ENCODE measurements at regions not wholly inside any gene's neighbourhood (a gene's known extent, or its start where the extent isn't known, plus 50 kb on each side); places are given as distances from the start of the nearest gene placed in this dataset.

GRCh38 chr14:86430853-86431252 lies 900.9 kb downstream of the FLRT2 start:
- DNase-seq (ENCODE audit: low spot score) (no peak), ATAC-seq (no peak)
- intact Hi-C loops (cut with DNase I), result no loop called here

DNA sequence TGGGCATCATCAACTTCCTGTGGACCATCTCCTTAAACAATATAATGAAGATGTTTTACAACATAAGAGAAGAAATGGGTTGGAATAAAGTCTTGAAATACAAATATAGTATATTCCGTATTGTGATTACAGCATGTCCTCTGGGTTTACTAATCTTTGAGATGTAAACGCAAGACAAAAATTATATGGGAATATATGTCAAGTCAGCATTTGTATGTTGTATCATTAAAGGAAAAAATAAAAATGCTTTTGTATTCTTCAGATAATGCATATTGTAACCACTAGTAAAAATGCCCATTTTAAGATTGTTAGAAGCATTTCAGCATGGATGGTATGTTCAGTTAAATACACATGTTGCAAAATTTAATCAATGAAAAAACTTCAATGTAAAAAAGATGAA lies 893.3 kb downstream of the FLRT2 start:
- intact Hi-C loops (cut with DNase I), result no loop called here
- ATAC-seq (no peak), DNase-seq (ENCODE audit: low spot score) (no peak)

DNA sequence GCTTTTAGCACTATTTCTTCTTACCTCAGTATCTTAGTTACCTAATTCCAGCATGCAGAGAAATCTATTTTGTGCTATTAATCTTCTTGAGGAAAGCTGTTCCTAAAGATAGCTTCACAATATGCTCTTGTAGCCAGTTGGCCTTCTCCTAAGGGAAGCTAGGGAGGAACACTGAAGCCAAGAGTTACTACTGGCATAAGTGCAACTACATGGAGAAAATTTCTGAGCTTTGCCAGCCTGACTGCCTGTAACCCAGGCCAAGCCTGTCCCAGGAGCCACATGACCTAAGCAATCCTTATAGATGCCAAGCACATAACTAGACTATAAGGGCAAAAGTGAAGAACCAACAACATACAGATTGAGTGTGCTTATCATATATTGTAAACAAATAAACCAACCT lies 890.2 kb downstream of the FLRT2 start:
- intact Hi-C loops (cut with DNase I), result no loop called here
- ATAC-seq, result peak; percentile 34
- DNase-seq (ENCODE audit: low spot score), result no peak

DNA sequence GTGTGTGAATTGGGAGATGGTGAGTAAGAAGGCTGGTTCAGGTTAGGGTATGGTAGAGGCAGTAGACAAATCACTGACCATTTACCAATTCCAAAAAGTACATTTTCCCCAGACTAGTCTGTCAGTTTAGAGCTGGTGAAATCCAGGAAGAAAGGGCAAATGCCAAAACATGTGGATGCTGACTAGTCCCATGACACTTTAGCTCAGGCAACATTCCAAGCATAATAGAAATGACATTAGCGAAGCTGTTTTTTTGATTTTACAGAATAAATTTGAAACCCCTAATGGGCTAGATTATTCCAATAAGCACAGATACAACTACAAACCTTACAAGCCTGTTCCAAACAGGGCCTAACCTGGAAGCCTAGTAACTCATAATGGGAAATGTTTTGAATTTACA lies 884.2 kb downstream of the FLRT2 start:
- ATAC-seq (no peak), DNase-seq (ENCODE audit: low spot score) (no peak)
- intact Hi-C loops (cut with DNase I), result no loop called here

- intact Hi-C loops (cut with DNase I), result no loop called here
- ATAC-seq (no peak), DNase-seq (ENCODE audit: low spot score) (no peak)
Observed at GRCh38 chr14:86404989-86405649, 875.2 kb downstream of the FLRT2 start.

DNA sequence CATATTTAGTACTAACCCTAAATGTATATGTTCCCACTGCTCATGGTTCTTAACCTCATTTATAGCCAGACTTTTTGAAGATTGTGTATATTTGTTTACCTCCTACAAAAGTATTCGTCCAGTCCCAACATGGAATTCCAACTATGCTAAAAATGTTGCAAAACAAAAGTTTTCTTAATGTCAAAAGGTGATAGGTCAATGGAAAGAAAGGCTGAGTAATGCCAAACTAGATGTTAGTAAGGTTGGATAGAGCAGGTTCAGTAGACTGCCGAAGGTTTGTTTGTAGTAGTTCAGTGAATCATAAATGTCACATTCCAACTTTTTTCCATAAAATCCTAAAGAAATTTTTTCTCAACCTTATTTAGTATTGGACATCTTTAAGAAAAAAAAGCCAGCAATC lies 874.5 kb downstream of the FLRT2 start:
- no peak for ATAC-seq
- intact Hi-C loops (cut with DNase I), result no loop called here
- DNase-seq (ENCODE audit: low spot score), result no peak

GRCh38 chr14:86402545-86402944 lies 872.6 kb downstream of the FLRT2 start:
- no peak for ATAC-seq
- intact Hi-C loops (cut with DNase I), result no loop called here
- DNase-seq (ENCODE audit: low spot score), result no peak

GRCh38 chr14:86391085-86391484 lies 861.1 kb downstream of the FLRT2 start:
- intact Hi-C loops (cut with DNase I), result no loop called here
- ATAC-seq (no peak), DNase-seq (ENCODE audit: low spot score) (no peak)

GRCh38 chr14:86388216-86388615 lies 858.3 kb downstream of the FLRT2 start:
- no peak for ATAC-seq
- intact Hi-C loops (cut with DNase I), result no loop called here
- DNase-seq (ENCODE audit: low spot score), result no peak

DNA sequence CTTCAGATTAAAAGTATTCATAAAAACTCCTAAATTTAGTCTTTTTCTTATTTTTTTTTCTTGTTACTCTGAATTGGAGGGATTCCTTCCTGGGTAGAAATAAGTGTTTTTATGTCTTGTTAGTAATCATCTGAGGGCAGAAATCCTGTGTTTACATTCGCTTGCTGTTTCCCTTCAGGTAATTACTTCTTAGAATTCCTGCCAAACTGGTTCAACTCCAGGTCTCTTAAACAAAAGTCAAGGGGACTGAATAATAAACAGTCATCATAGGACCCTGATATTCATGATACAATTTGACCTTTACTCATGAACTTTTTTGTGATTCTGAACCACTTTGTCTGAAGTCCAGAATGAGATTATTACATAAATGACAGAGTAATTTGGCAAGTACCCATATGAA lies 843.9 kb downstream of the FLRT2 start:
- ATAC-seq (no peak), DNase-seq (ENCODE audit: low spot score) (no peak)
- intact Hi-C loops (cut with DNase I), result no loop called here

- ATAC-seq (no peak), DNase-seq (ENCODE audit: low spot score) (no peak)
- intact Hi-C loops (cut with DNase I), result no loop called here
Observed at GRCh38 chr14:86372402-86372801, 842.5 kb downstream of the FLRT2 start.

DNA sequence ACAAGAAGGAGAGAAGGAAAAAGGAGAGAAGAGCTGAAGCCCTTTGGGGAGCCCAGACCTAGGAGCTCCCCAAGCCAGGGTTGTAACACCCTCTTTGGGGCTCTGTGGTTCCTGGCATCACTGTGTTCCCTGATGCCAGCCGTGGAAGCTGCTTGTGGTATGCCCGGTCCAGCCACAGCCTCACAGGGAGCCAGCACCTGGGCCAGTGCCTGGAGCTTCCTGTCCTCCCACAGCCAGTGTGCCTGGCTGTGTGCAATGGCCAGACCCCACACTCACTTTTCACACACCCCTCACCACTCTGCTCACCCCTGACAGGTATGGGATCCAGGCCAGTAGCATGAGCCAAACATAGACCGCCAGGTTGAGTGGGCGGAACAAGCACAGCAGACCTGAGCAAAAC lies 834.7 kb downstream of the FLRT2 start:
- ATAC-seq (no peak), DNase-seq (ENCODE audit: low spot score) (no peak)
- intact Hi-C loops (cut with DNase I), result no loop called here

DNA sequence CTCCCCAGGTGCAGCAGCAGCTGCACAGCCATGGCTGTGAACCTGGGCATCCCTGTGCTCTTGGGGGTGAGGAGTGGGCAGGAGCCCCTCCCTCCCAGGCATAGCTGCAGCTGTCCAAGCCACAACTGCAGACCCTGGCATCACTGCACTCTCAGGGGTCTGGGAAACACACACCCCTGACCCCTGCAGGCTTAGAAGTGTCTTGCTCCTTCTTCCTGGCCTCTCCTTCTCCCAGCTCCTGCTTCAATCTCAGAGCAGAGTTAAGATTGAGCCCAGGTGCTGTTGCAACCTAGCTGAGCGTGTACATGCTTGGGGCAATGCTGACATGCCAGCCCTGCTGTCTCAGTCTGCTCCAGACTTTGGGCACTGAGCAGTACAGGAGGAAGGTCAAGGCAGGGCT lies 833.6 kb downstream of the FLRT2 start:
- intact Hi-C loops (cut with DNase I), result no loop called here
- DNase-seq (ENCODE audit: low spot score) (no peak), ATAC-seq (no peak)

GRCh38 chr14:86363047-86363446 lies 833.1 kb downstream of the FLRT2 start:
- no peak for DNase-seq (ENCODE audit: low spot score)
- intact Hi-C loops (cut with DNase I), result no loop called here

DNA sequence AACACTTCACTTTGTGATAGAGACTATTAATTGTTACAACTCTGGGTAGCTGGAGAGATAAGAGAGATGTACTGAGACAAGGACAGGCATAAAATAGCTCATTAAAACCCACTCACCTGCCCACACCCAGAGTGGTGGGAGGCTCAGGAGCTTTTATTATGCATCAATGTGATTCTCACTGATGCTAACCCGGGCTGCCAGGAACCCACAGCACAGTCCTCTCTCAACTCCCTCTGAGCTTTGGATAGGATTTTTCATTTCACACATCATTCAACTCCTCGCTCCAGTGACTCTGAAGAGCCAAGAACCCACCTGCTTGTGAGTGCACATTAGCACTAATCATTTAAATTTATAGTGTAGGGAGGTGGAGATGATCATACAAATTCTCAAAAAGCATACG lies 827.9 kb downstream of the FLRT2 start:
- no peak for ATAC-seq
- intact Hi-C loops (cut with DNase I), result no loop called here
- no peak for DNase-seq (ENCODE audit: low spot score)

More at GRCh38 chr14:86363047-86363446, 833.1 kb downstream of the FLRT2 start:
- no peak for ATAC-seq

DNA sequence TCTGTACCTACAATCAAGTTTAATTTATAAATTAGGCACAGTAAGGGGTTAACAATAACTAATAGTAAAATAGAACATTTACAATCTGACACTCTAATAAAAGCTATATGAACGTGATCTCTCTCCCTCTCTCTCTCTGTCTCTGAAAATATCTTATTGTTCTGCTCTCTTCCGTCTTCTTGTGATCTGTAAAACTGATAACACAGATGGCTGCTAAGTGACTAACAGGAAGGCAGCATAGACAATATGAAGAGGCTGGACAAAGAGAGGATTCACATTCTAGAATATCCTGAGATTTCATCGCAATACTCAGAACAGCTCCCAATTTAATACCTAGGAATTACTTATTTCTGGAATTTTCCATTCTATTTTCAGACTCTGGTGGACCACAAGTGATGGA lies 827.2 kb downstream of the FLRT2 start:
- no peak for ATAC-seq

GRCh38 chr14:86346818-86347384 lies 817.0 kb downstream of the FLRT2 start:
- DNase-seq (ENCODE audit: low spot score) (no peak), ATAC-seq (no peak)
- intact Hi-C loops (cut with DNase I), result no loop called here

More for the DNA sequence above, 827.2 kb downstream of the FLRT2 start:
- no peak for DNase-seq (ENCODE audit: low spot score)
- intact Hi-C loops (cut with DNase I), result no loop called here

GRCh38 chr14:86334355-86334754 lies 804.4 kb downstream of the FLRT2 start:
- ATAC-seq (no peak), DNase-seq (ENCODE audit: low spot score) (no peak)
- intact Hi-C loops (cut with DNase I), result no loop called here

DNA sequence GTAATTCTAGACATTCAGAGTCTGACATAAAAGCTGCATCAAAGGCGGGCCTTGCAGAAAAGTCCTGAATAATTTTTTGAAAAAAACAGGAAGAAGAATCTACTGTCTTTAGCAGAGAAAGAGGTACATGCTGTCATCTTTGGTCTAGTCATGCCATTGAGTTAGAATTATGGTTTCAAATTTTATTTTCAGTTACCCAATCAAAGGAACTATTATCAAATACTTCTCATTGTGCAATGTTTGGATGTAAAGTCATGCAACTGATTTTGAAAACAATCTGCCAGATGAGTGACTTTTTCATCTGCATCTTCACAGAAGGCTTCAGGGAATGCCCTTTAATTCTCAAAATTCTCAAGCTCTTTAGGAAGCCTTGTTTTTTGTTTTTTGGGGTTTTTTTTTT lies 803.5 kb downstream of the FLRT2 start:
- no peak for DNase-seq (ENCODE audit: low spot score)
- intact Hi-C loops (cut with DNase I), result no loop called here
- ATAC-seq, result no peak

DNA sequence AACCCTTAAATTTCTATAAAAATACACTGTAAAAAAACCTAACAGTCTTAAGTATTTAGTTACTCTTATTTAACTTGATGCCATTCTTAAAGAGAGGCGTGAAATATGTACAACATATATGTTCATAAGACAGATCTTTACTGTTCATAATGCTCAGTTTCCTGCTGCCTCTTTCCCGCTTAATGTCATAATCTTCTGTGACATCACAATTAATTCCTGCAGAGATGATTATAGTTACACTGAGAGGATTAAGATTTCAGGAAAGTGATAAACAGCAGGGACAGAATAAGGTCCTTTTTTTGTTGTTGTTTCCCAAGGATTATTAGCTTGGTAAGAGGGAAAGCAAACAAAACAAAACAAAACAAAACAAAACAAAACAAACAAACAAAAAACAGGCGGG lies 801.4 kb downstream of the FLRT2 start:
- ATAC-seq (no peak), DNase-seq (ENCODE audit: low spot score) (no peak)
- intact Hi-C loops (cut with DNase I), result no loop called here

DNA sequence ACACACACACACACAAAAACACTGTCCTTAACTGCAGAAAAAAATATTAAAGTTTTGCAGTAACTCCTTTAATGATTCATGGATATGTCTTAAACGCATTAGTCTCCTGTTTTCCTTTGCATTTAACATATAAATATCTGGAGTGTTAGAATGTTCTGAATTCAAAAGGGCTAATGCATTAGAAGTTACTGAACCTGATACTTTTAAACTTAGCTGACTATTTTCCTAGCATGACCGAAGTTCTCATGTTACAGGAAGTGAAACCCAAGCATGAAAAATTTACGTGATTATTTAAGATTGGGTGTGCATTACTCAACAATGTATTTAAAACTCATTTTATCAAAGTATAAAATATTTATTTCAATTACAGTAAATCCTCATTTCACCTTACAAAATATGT lies 791.2 kb downstream of the FLRT2 start:
- DNase-seq (ENCODE audit: low spot score), result no peak
- intact Hi-C loops (cut with DNase I), result no loop called here
- no peak for ATAC-seq

Measured in sciatic nerve (tissue), 2 donors.